ENCODE measurements at regions not wholly inside any gene's neighbourhood (a gene's known extent, or its start where the extent isn't known, plus 50 kb on each side); places are given as distances from the start of the nearest gene placed in this dataset.

DNA sequence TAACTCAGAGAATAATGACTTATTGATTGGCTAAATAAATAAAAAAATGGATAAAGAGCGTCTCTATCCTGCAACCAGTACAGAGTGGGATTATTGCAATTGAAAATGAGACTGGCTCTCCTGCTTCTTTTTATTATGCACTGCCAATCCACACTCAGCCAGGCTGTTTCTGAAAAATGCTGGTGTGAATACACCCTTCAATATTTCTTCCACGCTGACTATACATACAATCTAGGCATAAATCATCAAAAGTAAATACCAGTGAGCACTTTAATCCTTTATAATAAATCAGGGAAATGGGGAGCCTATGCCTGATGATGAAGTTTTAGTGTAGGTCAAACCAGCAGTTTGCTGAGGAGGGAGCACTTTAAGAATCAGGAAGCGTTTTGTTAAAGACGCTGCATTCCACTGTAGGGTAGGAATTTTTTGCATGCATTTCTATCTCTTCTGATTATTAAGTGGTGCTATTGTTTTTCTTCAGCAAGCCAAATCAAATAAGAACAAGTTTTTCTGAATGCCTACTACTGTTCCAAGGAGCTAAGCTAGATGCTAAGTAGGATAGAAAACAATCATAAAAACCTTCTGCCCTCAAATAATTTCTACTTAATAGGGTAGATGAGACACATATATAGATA is 781.5 kb downstream of the TBL1XR1 start:
- H3K27me3 ChIP-seq (ENCODE audit: insufficient read depth, low read depth), result no peaks in the 10 kb centered on the region
- TF ChIP-seq, protein P1, sequence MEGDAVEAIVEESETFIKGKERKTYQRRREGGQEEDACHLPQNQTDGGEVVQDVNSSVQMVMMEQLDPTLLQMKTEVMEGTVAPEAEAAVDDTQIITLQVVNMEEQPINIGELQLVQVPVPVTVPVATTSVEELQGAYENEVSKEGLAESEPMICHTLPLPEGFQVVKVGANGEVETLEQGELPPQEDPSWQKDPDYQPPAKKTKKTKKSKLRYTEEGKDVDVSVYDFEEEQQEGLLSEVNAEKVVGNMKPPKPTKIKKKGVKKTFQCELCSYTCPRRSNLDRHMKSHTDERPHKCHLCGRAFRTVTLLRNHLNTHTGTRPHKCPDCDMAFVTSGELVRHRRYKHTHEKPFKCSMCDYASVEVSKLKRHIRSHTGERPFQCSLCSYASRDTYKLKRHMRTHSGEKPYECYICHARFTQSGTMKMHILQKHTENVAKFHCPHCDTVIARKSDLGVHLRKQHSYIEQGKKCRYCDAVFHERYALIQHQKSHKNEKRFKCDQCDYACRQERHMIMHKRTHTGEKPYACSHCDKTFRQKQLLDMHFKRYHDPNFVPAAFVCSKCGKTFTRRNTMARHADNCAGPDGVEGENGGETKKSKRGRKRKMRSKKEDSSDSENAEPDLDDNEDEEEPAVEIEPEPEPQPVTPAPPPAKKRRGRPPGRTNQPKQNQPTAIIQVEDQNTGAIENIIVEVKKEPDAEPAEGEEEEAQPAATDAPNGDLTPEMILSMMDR (conservative IDR thresholded peaks at IDR 0.05; ENCODE audit: low read depth, low read length), result no peak
- H3K4me2 ChIP-seq, result no peak overlapping the region
- H3K9ac ChIP-seq, result no peak overlapping the region
- no peaks in the 10 kb centered on the region for H3K36me3 ChIP-seq (ENCODE audit: insufficient read depth)
- no peaks in the 10 kb centered on the region for H4K20me1 ChIP-seq (ENCODE audit: insufficient read depth)
- H3K79me2 ChIP-seq (ENCODE audit: insufficient read depth, low read depth), result no peaks in the 10 kb centered on the region
- H2AFZ ChIP-seq (ENCODE audit: low read depth), result no peak overlapping the region
- no peak overlapping the region for H3K4me3 ChIP-seq (IDR thresholded peaks at IDR 0.05; ENCODE audit: insufficient read depth, low read depth, low read length)
- no peaks in the 10 kb centered on the region for H3K4me1 ChIP-seq (ENCODE audit: low read depth, poor library complexity, severe bottlenecking)
- no peak overlapping the region for H3K27ac ChIP-seq

DNA sequence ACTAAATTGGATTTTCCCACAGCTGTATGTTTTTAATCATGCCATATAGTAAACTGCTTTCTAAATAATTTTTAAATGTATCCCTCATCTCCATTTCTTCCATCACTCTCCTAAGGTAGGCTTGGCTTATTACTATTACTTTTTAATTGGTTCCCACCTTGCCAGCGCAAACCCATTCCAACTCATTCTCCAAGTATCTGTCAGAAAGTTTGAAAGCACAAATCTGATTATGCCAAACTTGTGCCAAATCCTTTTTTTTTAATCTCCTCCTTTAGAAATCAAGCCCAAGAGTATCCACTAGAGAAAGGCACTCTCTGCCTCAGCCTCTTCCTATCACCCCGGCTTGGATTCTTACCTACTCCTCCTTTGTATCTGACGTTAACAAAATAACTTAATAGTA is 784.5 kb downstream of the TBL1XR1 start:
- Histone ChIP-seq H2AFZ (ENCODE audit: low read depth) (no peak overlapping the region), H3K36me3 (ENCODE audit: insufficient read depth) (no peaks in the 10 kb centered on the region), H3K27me3 (ENCODE audit: insufficient read depth, low read depth) (no peaks in the 10 kb centered on the region), H3K4me1 (ENCODE audit: low read depth, poor library complexity, severe bottlenecking) (no peaks in the 10 kb centered on the region), H4K20me1 (ENCODE audit: insufficient read depth) (no peaks in the 10 kb centered on the region), H3K27ac (no peak overlapping the region), H3K9ac (no peak overlapping the region), H3K4me3 (IDR thresholded peaks at IDR 0.05; ENCODE audit: insufficient read depth, low read depth, low read length) (no peak overlapping the region), H3K4me2 (no peak overlapping the region), H3K79me2 (ENCODE audit: insufficient read depth, low read depth) (no peaks in the 10 kb centered on the region)
- TF ChIP-seq, protein P1 (conservative IDR thresholded peaks at IDR 0.05; ENCODE audit: low read depth, low read length), result no peak

DNA sequence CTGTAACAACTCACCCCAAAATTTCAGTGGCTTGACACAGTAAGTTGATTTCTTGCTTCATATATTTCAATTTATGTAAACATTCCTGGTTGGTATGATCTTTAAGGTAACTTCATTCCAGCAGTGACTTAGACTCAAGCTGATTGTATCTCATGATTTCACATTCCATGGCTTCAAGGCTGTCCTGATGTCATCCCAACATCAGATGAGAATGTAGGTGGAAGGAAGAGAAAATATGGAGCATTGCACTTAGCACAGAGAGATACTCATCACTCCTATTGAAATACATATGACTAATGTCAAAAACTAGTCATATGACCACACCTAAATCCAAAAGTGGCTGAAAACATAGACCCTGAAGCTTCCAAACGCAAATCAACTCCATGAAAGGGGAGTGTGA is 793.8 kb downstream of the TBL1XR1 start:
- Histone ChIP-seq H3K4me3 (IDR thresholded peaks at IDR 0.05; ENCODE audit: insufficient read depth, low read depth, low read length) (no peak overlapping the region), H3K4me1 (ENCODE audit: low read depth, poor library complexity, severe bottlenecking) (no peaks in the 10 kb centered on the region), H2AFZ (ENCODE audit: low read depth) (no peak overlapping the region), H3K9ac (no peak overlapping the region), H3K79me2 (ENCODE audit: insufficient read depth, low read depth) (no peaks in the 10 kb centered on the region), H3K4me2 (no peak overlapping the region), H4K20me1 (ENCODE audit: insufficient read depth) (no peaks in the 10 kb centered on the region), H3K27ac (no peak overlapping the region), H3K36me3 (ENCODE audit: insufficient read depth) (no peaks in the 10 kb centered on the region), H3K27me3 (ENCODE audit: insufficient read depth, low read depth) (no peaks in the 10 kb centered on the region)
- TF ChIP-seq, protein P1 (conservative IDR thresholded peaks at IDR 0.05; ENCODE audit: low read depth, low read length), result no peak

DNA sequence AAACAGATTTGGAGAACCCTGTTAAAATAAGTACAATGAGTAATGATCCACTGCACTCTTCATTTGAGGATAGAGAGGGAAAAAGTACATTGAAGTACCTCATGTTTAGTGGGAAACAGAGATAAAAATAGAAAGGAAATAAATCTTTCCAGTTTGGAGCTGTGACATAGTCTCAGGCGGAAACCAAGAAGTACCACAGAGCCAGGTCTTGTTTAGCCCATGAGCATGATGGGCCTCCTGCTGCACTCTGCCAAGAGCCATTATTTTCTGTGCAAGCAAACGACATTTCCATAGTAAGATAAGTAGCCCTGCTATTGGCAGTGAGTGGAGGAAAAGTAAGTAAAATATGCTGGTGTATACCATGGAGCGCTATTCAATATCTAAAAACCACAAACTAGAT is 796.1 kb downstream of the TBL1XR1 start:
- H2AFZ ChIP-seq (ENCODE audit: low read depth), result no peak overlapping the region
- no peak overlapping the region for H3K4me3 ChIP-seq (IDR thresholded peaks at IDR 0.05; ENCODE audit: insufficient read depth, low read depth, low read length)
- H3K9ac ChIP-seq, result no peak overlapping the region
- H3K4me2 ChIP-seq, result no peak overlapping the region
- no peaks in the 10 kb centered on the region for H3K36me3 ChIP-seq (ENCODE audit: insufficient read depth)
- H3K27me3 ChIP-seq (ENCODE audit: insufficient read depth, low read depth), result no peaks in the 10 kb centered on the region
- no peaks in the 10 kb centered on the region for H4K20me1 ChIP-seq (ENCODE audit: insufficient read depth)
- H3K4me1 ChIP-seq (ENCODE audit: low read depth, poor library complexity, severe bottlenecking), result no peaks in the 10 kb centered on the region
- H3K27ac ChIP-seq, result no peak overlapping the region
- no peaks in the 10 kb centered on the region for H3K79me2 ChIP-seq (ENCODE audit: insufficient read depth, low read depth)
- TF ChIP-seq, protein P1 (conservative IDR thresholded peaks at IDR 0.05; ENCODE audit: low read depth, low read length), result no peak

Measured in KMS-11 (cell line).